ENCODE measurements at regions not wholly inside any gene's neighbourhood (a gene's known extent, or its start where the extent isn't known, plus 50 kb on each side); places are given as distances from the start of the nearest gene placed in this dataset.
"Not testable (repeated sequence)": the region's sequence is repeated elsewhere in the genome, so short reads cannot be mapped to it uniquely, and the experiment has no call there.

DNA sequence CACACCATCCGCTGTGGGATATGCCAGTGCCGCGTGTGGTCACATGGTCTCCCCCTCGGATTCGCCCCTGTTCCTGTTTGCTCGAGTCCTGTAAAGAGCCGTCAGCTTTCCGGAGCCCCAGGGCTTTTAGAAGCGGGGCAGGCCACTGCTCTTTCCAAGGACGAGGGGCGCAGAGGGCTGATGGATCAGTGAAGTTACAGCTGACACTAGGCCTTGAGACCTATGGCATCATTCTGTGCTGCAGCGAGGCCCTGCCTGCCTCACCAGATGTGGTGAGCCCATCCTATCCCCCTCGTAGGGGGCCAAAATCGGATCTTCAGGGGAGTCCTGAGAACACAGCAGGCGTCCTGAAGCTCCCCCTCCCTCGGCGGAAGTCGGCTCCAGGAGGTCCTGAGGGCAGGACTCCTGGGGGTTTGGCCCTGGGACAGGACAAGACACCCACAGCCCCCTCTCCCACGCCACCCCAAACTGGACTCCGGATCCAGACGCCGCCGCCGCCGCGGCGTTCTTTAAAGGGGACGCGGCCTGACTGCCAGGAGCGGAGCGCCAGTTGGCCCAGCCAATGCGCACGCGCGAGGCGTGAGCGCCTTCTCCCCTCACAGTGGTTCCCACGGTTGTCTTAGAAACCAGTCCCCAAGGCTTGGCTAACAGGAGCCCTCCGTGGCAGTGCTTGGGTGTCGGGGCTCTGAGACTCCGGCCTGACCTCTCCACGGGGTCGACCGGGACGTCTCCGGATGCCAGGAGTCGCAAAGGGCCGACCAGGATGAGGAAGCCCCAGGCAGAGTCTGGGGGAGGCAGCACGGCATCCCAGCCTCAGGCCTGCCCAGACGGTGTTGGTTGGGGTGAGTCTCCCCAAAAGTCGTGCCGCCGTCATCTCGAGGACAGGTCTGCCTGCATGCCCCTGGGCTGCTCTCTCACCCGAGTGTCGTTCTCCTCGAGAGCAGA lies 371.7 kb downstream of the ZNF716 start:
- TF ChIP-seq POLR2A (IDR thresholded peaks at IDR 0.05): no peak
- TF ChIP-seq, protein P1, sequence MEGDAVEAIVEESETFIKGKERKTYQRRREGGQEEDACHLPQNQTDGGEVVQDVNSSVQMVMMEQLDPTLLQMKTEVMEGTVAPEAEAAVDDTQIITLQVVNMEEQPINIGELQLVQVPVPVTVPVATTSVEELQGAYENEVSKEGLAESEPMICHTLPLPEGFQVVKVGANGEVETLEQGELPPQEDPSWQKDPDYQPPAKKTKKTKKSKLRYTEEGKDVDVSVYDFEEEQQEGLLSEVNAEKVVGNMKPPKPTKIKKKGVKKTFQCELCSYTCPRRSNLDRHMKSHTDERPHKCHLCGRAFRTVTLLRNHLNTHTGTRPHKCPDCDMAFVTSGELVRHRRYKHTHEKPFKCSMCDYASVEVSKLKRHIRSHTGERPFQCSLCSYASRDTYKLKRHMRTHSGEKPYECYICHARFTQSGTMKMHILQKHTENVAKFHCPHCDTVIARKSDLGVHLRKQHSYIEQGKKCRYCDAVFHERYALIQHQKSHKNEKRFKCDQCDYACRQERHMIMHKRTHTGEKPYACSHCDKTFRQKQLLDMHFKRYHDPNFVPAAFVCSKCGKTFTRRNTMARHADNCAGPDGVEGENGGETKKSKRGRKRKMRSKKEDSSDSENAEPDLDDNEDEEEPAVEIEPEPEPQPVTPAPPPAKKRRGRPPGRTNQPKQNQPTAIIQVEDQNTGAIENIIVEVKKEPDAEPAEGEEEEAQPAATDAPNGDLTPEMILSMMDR (IDR thresholded peaks at IDR 0.05): no peak
- Histone ChIP-seq H3K27me3 (no peaks in the 10 kb centered on the region), H3K27ac (no peak overlapping the region), H3K36me3 (replicated peaks in 1 of 2; ENCODE audit: insufficient read depth in 1 of 2, low read depth in 2 of 2) (no peaks in the 10 kb centered on the region), H3K4me1 (no peaks in the 10 kb centered on the region), H3K4me3 (no peak overlapping the region), H3K9me3 (no peaks in the 10 kb centered on the region)
- 69 to 72% methylated on average over 15 to 54 of the region's 57 CpGs for WGBS, 2 donors
- no peak for ATAC-seq
- DNase-seq: no peak
- intact Hi-C loops (cut with DNase I): no loop called here

DNA sequence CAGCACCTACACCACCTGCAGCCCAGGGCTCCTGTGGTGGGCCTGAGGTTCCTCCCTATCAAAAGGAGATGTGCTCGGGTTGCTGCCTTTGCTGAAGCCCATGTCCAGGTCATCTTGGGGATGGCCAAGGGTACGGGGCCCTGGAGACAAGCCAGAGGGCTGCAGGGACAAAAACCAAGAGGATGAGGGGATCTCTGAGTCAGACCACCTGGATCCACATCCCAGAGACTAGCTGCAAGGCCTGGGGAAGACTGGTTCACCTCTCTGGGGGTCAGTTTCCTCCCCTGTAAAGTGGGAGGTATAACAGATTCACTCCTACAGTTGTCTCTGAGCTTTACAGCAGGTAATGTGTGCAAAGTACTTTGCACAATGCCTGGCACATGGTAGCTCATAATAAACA lies 376.6 kb downstream of the ZNF716 start:
- WGBS, 2 donors: 27% methylated on average over 2 of the region's 2 CpGs; no CpG with 5 or more reads in 1 of the 2 donors

DNA sequence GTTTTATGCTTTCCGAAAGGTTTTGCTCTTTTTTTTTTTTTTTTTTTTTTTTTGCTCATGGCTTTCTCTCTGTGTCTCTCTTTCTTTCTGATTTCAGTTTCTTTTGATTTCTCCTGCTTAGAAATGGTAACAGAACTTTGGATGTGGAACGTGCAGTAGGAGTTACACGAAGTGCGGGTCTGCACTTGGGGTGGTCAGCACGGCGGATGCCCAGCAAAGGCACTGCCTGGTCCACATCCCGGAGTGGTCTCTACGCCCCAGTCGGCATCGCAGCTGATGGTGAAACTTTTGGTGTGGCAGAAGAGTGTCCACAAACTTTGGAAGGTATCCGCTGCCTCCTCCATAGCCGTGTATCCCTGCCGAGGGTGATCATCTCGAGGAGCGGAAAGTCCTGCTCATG lies 385.2 kb downstream of the ZNF716 start:
- intact Hi-C loops (cut with DNase I); H3K27me3 ChIP-seq; ATAC-seq; H3K4me3 ChIP-seq; H3K4me1 ChIP-seq; H3K9me3 ChIP-seq; H3K27ac ChIP-seq; H3K36me3 ChIP-seq (replicated peaks in 1 of 2; ENCODE audit: insufficient read depth in 1 of 2, low read depth in 2 of 2); DNase-seq: not testable (repeated sequence)
- WGBS, 2 donors: 86 to 96% methylated on average over 8 of the region's 15 CpGs

More for the DNA sequence above, 376.6 kb downstream of the ZNF716 start:
- H3K36me3 ChIP-seq (replicated peaks in 1 of 2; ENCODE audit: insufficient read depth in 1 of 2, low read depth in 2 of 2); intact Hi-C loops (cut with DNase I); H3K27ac ChIP-seq; H3K9me3 ChIP-seq; DNase-seq; H3K27me3 ChIP-seq; ATAC-seq; H3K4me1 ChIP-seq; H3K4me3 ChIP-seq: not testable (repeated sequence)

DNA sequence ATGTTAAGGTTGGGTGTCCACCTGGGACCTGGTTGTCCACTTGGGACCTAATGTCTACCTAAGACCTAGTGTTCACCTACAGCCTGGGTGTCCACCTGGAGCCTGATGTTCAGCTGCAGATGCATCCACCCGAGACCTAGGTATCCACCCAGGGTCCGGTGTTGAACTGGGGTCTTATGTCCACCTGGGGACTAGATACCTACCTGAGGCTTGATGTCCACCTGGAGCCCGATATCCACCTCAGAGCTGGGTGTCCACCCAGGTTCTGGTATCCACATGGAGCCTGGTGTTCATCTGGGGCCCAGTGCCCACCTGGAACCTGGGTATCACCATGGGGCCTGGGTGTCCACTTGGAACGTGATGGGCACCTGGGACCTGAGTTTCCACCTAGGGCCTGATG lies 389.2 kb downstream of the ZNF716 start:
- not testable (repeated sequence) for DNase-seq

DNA sequence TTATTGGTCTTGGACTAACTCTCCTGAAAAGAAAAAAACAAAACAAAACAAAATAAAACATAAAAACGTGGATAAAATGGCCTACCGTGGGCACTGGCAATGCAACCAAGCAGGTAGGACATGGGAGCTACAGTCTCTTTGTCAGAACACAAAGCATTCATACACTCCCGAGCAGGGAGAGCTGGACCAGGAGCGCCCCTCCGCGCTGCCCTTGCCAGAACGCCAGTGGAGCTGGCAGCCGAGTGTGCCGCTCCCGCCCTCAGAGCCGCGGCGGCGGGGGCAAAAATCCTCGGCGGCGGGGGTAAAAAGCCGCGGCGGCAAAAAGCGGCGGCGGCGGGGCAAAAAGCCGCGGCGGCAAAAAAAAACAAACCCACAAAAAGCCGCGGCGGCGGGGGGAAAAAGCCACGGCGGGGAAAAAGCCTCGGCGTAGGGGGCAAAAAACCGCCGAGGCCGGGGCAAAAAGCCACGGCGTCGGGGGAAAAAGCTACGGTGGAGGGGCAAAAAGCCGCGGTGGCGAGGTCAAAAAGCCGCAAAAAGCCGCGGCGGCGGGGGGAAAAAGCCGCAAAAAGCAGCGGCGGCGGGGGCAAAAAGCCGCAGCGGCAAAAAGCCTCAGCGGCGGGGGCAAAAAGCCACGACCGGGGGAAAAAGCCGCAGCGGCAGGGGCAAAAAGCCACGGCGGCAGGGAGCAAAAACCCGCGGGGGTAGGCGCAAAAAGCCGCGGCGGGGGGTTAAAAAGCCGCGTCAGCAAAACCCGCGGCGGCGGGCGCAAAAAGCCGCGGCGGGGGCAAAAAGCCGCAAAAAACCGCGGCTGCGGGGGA lies 418.1 kb downstream of the ZNF716 start:
- TF ChIP-seq POLR2A (IDR thresholded peaks at IDR 0.05): no peak
- TF ChIP-seq, protein P1 (IDR thresholded peaks at IDR 0.05): no peak
- Histone ChIP-seq H3K9me3 (no peaks in the 10 kb centered on the region), H3K27ac (no peak overlapping the region), H3K36me3 (replicated peaks in 1 of 2; ENCODE audit: insufficient read depth in 1 of 2, low read depth in 2 of 2) (no peaks in the 10 kb centered on the region), H3K27me3 (peaks cover 0 to 12% of the 10 kb centered on the region in 2 donors), H3K4me3 (peak overlapping the region; percentile 4 to 32), H3K4me1 (peaks cover 7% of the 10 kb centered on the region)
- no peak for ATAC-seq
- intact Hi-C loops (cut with DNase I): no loop called here
- peak in 3 of 4 donors; percentile 18 to 57 (median 18) for DNase-seq
- 4 to 8% methylated on average over 84 of the region's 84 CpGs for WGBS, 2 donors

More for the DNA sequence above, 389.2 kb downstream of the ZNF716 start:
- 67 to 75% methylated on average over 2 to 4 of the region's 4 CpGs for WGBS, 2 donors
- ATAC-seq; intact Hi-C loops (cut with DNase I); H3K27ac ChIP-seq; H3K4me3 ChIP-seq; H3K27me3 ChIP-seq; H3K4me1 ChIP-seq; H3K9me3 ChIP-seq; H3K36me3 ChIP-seq (replicated peaks in 1 of 2; ENCODE audit: insufficient read depth in 1 of 2, low read depth in 2 of 2): not testable (repeated sequence)
